A673 (cell line): ENCODE measurements at regions not wholly inside any gene's neighbourhood (a gene's known extent, or its start where the extent isn't known, plus 50 kb on each side); places are given as distances from the start of the nearest gene placed in this dataset.

Experiments
- BruUV-seq: library from RNA; stranded (reverse); fragments of 400-500 nt; replicated peaks from 2 replicates; lab custom pipeline; 2021; lab: Mats Ljungman, UMichigan
- CTCF ChIA-PET: fragments of 300-600 bp; sonication (Branson Sonifier 250); formaldehyde crosslinking; loops from one replicate; lab custom pipeline; 2022; ENCODE audit warnings: antibody characterized with exemption; lab: Charles Lee
- POLR2A ChIA-PET: fragments of 300-600 bp; sonication (Branson Sonifier 250); formaldehyde crosslinking; loops from one replicate; lab custom pipeline; 2022; ENCODE audit warnings: antibody characterized with exemption; ENCODE audit not compliant: low non-redundant PET; lab: Charles Lee
- DNase-seq: peaks from one replicate; pipeline ENCODE4 v3.0.0-alpha.2; 2015; ENCODE audit warnings: low spot score
- H3K27ac ChIP-seq: fragments of 200-600 bp; sonication (generic); 2 replicates; pipeline ENCODE4 v1.5.1; 2016; ENCODE audit warnings: mixed run types, low read depth, mild to moderate bottlenecking, mixed read lengths, antibody characterized with exemption, low read length; ENCODE audit not compliant: poor library complexity, severe bottlenecking
- H3K27me3 ChIP-seq: fragments of 200-600 bp; sonication (generic); replicated peaks from 2 replicates; pipeline ENCODE4 v1.6.1; 2017; ENCODE audit warnings: mixed run types, low read depth, mild to moderate bottlenecking, mixed read lengths, antibody characterized with exemption, low read length; ENCODE audit not compliant: insufficient read depth, poor library complexity
- H3K36me3 ChIP-seq: fragments of 200-600 bp; sonication (generic); 2 replicates; pipeline ENCODE4 v1.6.1; 2016; ENCODE audit warnings: mixed run types, mild to moderate bottlenecking, mixed read lengths, antibody characterized with exemption, low read length; ENCODE audit not compliant: insufficient read depth, poor library complexity, severe bottlenecking
- H3K4me1 ChIP-seq: fragments of 200-600 bp; sonication (generic); 2 replicates; pipeline ENCODE4 v1.6.1; 2017; ENCODE audit warnings: mixed run types, mild to moderate bottlenecking, mixed read lengths, antibody characterized with exemption, low read length; ENCODE audit not compliant: insufficient read depth, poor library complexity, severe bottlenecking
- H3K4me3 ChIP-seq: fragments of 200-600 bp; sonication (generic); 2 replicates; pipeline ENCODE4 v1.5.1; 2016; ENCODE audit warnings: low read depth, mixed run types, mild to moderate bottlenecking, mixed read lengths, low read length; ENCODE audit not compliant: poor library complexity, severe bottlenecking
- H3K9me3 ChIP-seq: fragments of 200-600 bp; sonication (generic); 2 replicates; pipeline ENCODE4 v1.6.1; 2016; ENCODE audit warnings: mixed run types, low read depth, mild to moderate bottlenecking, mixed read lengths, antibody characterized with exemption, low read length; ENCODE audit not compliant: poor library complexity, severe bottlenecking
- EZH2 ChIP-seq: fragments of 200-600 bp; sonication (generic); IDR thresholded peaks from 2 replicates; pipeline ENCODE4 v1.6.1; 2017; ENCODE audit warnings: borderline replicate concordance, low read depth, mild to moderate bottlenecking, mixed read lengths, antibody characterized with exemption, low read length; ENCODE audit not compliant: poor library complexity, severe bottlenecking
- intact Hi-C: fragments of 100-400 bp; cut with micrococcal nuclease; formaldehyde crosslinking; loops from one replicate; pipeline ENCODE4 v1.10.0; 2022; ENCODE audit not compliant: unreplicated experiment
- TF ChIP-seq, protein P1 (sequence below): fragments of 300-800, 200-600 bp; sonication (generic); conservative IDR thresholded peaks from 2 replicates; pipeline ENCODE4 v1.5.1; 2017; ENCODE audit warnings: low read depth, mild to moderate bottlenecking, antibody characterized with exemption, low read length, moderate library complexity, mixed read lengths

GRCh38 chr9:135001526-135001925 is 83.8 kb upstream of the FCN1 start:
- H3K4me3 ChIP-seq: no peak overlapping the region
- H3K4me1 ChIP-seq: no peaks in the 10 kb centered on the region
- CTCF ChIA-PET: no interaction called here
- peaks cover 25% of the 10 kb centered on the region for H3K9me3 ChIP-seq
- TF ChIP-seq EZH2: no peak
- TF ChIP-seq, protein P1, sequence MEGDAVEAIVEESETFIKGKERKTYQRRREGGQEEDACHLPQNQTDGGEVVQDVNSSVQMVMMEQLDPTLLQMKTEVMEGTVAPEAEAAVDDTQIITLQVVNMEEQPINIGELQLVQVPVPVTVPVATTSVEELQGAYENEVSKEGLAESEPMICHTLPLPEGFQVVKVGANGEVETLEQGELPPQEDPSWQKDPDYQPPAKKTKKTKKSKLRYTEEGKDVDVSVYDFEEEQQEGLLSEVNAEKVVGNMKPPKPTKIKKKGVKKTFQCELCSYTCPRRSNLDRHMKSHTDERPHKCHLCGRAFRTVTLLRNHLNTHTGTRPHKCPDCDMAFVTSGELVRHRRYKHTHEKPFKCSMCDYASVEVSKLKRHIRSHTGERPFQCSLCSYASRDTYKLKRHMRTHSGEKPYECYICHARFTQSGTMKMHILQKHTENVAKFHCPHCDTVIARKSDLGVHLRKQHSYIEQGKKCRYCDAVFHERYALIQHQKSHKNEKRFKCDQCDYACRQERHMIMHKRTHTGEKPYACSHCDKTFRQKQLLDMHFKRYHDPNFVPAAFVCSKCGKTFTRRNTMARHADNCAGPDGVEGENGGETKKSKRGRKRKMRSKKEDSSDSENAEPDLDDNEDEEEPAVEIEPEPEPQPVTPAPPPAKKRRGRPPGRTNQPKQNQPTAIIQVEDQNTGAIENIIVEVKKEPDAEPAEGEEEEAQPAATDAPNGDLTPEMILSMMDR: no peak
- no peak for DNase-seq
- intact Hi-C loops: no loop called here
- H3K27me3 ChIP-seq: no peaks in the 10 kb centered on the region
- POLR2A ChIA-PET: no interaction called here
- BruUV-seq: no TSS peak
- H3K27ac ChIP-seq: no peak overlapping the region
- no peaks in the 10 kb centered on the region for H3K36me3 ChIP-seq

DNA sequence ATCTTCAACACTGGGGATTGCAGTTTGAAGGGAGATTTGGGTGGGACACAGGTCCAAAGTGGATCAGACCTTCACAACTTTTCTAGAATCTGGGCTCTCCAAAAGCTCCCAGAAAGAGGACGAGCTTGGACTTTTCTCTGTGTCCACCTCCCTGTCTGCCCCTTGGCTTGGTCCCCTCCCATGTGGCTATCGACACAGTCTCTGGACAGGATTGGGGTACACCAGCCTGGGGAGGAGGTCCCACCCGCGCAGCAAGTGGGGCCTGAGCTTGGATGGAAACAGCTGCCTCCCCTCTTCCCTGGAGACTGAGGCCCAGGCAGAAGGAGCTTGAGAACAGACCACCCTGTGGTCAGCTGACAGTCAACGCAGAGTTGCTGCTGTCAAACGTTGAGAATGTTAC is 84.6 kb upstream of the FCN1 start:
- Histone ChIP-seq H3K9me3 (peaks cover 25% of the 10 kb centered on the region), H3K27me3 (no peaks in the 10 kb centered on the region), H3K36me3 (no peaks in the 10 kb centered on the region), H3K4me3 (no peak overlapping the region), H3K4me1 (no peaks in the 10 kb centered on the region), H3K27ac (no peak overlapping the region)
- no peak for DNase-seq
- intact Hi-C loops: no loop called here
- no TSS peak for BruUV-seq
- POLR2A ChIA-PET: no interaction called here
- TF ChIP-seq, protein P1: no peak
- no peak for TF ChIP-seq EZH2
- CTCF ChIA-PET: no interaction called here

- no TSS peak for BruUV-seq
- ChIA-PET CTCF (no interaction called here), POLR2A (no interaction called here)
- DNase-seq: no peak
- intact Hi-C loops: no loop called here
- no peaks in the 10 kb centered on the region for H3K36me3 ChIP-seq
- H3K27ac ChIP-seq: no peak overlapping the region
- H3K9me3 ChIP-seq: peaks cover 25% of the 10 kb centered on the region
- H3K4me1 ChIP-seq: no peaks in the 10 kb centered on the region
- H3K27me3 ChIP-seq: no peaks in the 10 kb centered on the region
- TF ChIP-seq, protein P1: no peak
- TF ChIP-seq EZH2: no peak
- H3K4me3 ChIP-seq: no peak overlapping the region
Measured at GRCh38 chr9:135002802-135003201, 84.7 kb upstream of the OLFM1 start.
